D341Med (cell line): ENCODE measurements at regions not wholly inside any gene's neighbourhood (a gene's known extent, or its start where the extent isn't known, plus 50 kb on each side); places are given as distances from the start of the nearest gene placed in this dataset.
"Not testable (repeated sequence)": the region's sequence is repeated elsewhere in the genome, so short reads cannot be mapped to it uniquely, and the experiment has no call there.

Source experiments
- DNase-seq: peaks from one replicate; pipeline ENCODE4 v3.0.0; 2012; ENCODE audit warnings: low spot score

DNA sequence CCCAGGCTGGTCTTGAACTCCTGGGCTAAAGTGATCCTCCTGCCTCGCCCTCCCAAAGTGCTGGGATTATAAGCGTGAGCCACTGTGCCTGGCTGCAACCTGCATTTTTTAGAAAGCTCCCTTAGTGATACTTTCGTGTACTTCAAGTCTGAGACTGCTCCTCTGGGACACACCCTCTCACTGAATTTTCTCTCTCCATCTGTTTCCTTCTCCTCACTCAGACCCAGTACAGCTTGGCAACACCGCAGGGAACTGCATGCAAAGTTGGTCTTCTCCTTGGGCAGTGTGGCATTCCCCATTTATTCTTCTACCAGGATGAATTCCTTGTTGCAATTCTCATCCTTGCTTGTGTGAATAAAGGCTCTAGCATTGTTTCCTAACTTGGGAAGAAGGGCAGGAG lies 175.9 kb downstream of the LPIN1 start:
- DNase-seq = no peak

DNA sequence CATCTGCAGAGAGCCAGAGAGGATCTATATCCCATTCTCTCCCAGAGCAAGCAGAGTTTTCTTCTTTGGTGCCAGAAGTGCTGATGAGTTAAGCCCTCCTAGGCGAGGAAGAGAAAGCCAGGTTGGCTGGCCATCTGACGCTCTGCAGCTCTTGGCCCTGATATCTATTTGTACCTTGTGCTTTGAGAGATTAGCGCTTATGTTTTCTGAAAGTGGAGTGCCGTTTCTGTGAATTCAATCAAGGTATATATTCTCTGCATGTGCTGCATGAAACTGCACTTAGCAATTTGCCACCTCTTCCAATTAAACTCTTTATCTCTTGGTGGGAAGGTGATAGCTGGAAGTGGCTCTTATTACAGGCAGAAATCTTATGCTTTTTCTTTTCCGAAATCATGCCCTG lies 177.5 kb downstream of the LPIN1 start:
- peak; percentile 35 for DNase-seq

DNA sequence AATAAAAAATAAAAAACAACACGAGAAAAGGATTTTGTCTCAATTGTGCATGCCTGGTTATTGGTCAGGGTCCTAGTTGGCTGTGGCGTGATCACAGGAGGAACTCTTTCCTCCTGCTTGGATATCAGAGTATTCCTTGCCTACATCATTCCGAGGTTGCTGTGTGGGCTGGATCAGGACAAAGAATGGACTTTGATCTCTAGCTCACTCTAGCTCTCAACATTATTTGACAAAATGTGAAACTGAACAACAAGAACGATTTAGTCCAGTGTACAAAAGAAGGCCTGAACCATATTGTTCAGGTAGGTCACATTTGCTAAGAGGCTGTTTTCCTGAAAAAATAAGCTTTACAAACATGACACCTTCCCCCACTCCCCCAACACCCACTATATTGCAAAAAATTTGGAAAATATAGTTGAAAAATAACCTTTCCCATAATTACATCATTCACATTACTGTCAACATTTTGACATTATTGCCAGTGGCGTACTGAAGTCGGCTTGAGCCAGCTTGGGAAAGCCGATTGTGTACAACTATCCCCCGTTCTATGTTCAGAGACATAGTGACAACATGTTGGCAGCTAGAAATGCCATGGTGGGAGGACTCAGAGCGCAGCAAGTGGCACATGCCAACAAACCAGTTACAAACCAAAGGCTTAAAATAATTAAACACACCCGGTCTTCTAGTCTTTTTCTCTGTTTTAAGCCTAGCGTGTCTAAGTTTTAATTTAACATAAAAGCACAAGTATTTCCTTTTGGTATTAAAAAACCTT lies 179.0 kb downstream of the LPIN1 start:
- no peak for DNase-seq

DNA sequence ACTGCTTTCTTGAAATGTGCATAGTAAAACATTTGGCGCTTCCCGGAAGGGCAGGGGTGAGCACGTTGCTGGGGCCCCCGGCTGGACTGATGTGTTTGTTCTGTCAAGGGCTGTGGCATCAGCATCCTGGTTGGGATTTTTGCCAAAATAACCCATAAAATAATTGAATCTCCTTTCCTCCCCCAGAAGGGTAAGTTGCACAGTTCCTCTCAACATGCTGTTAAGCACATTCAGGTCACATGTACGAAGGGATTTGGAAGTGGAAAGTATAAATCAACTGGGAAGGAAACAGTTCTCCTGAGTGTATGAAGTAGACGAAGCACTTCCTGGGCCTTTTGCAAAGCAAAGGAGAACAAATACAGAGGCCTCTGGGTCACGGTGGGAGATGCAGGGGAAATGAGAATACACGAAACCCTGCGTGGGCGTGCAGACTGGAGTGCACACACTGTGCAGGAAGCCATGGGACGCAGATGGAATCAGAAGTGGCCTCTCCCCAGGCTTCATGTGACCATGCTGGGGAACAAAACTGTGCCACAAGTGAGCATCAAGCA lies 183.9 kb downstream of the LPIN1 start:
- no peak for DNase-seq

DNA sequence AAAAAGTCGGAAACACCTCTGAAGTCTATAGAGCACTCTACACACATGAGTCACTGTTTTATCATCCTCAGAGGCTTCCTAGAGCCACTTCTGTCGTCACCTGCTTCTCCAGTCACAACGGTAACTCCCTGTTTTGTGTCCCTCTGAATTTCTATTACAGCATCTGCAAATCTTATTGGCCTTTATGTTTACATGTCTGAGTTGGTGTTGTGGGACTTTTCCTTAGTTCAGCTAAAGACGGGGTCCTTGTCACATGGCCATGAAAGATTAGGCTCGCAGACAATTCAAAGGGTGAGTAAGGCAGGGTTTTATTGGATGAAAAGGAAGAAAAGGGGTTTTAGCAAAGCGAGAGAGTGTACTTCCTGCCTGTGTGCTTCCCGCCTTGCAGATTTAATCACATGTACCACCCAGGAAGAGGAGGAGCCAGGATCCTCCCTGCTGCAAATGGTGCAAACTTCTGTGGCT lies 185.6 kb downstream of the LPIN1 start:
- DNase-seq = no peak

DNA sequence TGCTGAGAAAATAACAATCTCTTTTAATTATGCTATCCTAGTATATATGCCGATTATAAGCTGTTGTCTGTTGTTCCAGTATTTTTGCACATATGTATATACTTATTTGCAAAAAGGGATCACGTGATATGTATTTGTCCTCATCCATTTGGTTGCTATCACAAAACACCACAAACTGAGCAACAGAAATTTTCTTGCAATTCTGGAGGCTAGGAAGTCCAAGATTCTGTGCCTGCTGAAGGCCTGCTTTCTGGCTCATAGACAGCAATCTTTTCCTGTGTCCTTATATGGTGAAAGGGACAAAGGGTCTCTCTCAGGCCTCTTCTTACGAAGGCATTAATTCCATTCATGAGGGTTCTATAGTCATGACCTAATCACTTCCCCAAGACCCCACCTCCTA lies 186.5 kb downstream of the LPIN1 start:
- DNase-seq = no peak

DNA sequence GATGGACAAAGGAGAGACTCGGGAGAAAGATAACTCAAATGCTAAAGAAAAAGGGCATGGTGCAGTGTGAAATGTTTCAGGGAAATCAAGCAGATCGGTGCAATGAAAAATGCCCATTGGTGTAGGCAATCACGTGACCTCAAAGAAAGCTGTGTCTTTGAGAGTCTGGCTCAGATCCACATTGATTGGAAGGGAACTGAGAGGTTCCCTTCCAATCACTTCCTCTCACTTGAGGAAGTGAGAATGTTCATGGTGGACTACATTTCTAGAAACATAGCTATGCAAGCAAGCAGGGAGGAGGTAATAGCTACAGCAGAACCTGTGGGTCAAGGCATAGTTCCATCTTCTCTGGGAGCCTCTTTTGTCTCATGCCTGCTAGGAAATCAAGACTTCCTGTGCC lies 187.4 kb downstream of the LPIN1 start:
- DNase-seq = no peak

DNA sequence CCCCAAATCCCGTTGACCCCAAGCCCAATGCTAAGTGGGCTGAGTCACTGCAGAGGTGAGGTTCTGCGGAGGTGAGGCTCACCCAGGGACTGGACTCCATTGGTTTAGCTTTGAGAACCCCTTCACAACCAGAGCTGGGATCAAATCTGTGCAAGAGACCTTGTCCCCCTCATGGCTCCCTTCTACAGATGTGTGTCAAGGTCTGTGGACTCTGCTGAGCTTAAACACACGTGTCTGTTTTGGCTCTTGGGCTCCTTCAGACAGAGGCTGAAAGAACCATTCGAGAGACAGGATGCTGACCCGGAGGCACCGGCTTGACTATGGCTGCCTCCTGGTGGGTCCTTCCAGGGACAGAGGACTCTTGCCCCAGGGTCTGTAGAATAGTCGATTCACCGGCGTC lies 190.3 kb downstream of the LPIN1 start:
- DNase-seq = no peak

DNA sequence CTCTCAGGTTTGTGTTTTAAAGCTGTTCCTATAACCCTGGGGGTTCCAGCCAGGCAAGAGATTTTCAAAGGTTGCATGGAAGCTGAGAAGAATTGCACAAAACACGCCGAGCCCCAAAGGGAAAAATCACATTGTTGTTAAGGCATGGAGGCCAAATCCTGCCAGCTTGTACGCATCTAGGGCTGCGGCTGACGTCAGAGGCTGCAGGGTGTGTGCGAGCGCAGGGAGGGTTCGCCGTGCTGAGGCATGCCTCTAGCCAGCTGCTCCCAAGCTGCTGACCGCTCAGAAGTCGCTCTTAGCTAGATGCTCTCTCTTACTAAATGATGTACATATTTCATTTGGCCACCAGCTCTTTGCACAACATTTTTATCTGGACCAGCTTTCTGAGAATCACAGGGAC lies 191.8 kb downstream of the LPIN1 start:
- no peak for DNase-seq

DNA sequence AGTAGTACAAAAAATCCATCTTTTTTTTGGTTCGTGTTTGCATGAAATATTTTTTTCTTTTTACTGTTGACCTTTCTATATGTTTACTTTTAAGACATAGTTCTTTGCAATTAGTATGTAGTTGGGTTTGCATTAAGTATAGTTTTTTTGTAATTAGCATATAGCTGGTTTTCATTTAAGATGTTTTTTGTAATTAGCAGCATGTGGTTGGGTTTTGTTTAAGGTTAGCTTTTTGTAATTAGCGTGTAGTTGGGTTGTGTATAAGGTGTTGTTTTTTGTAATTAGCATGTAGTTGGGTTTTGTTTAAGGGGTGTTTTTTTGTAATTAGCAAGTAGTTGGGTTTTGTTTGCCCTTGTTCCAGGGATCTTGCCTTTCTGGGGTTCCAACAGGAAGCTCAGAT lies 193.1 kb downstream of the LPIN1 start:
- no peak for DNase-seq

DNA sequence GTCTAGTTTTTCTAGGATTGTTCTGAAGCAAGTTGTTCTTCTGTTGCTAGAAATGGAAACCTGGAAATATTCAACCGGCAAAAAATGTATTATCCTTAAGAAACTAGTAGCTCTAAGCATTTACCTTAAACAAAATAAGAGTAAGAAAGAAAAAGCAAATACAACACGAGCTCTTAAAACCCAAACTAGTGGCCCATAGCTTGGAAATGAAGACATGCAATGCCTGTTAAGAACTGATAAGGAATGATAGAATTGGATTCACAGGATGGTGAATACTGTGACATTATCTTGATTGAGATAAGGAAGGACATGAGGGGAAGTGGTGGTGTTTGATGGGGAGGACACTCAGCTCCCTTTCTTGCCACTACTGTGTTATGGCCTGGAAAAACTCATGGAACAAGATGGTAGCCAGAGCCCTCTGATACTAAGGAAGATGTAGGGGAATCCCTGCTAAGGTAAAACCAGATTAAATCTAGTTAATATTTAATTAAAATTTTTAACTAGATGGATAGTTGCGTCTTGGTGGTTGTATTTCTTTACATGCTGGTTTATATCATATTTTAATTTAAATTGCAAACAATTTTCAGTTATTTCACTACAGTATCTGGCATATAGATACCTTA lies 193.8 kb downstream of the LPIN1 start:
- DNase-seq = no peak

DNA sequence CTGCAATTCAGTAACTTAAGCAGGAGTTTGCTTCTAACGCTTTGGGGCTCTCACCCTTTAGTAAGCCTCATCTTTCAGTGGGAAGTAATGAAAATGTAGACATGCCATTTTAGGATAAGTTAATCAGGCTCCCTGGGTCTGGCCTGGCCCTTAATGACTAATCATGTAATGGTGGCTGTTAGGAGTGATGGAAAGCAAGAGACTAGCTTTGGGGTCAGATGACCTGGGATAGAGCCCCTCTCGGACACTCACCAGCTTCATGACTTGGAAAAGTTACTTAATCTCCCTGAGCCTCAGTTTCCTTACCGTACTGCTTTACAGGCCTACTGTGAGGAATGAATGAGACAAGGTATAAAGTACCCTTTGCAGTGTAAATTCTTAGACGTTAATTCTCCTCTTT lies 194.4 kb downstream of the LPIN1 start:
- no peak for DNase-seq

DNA sequence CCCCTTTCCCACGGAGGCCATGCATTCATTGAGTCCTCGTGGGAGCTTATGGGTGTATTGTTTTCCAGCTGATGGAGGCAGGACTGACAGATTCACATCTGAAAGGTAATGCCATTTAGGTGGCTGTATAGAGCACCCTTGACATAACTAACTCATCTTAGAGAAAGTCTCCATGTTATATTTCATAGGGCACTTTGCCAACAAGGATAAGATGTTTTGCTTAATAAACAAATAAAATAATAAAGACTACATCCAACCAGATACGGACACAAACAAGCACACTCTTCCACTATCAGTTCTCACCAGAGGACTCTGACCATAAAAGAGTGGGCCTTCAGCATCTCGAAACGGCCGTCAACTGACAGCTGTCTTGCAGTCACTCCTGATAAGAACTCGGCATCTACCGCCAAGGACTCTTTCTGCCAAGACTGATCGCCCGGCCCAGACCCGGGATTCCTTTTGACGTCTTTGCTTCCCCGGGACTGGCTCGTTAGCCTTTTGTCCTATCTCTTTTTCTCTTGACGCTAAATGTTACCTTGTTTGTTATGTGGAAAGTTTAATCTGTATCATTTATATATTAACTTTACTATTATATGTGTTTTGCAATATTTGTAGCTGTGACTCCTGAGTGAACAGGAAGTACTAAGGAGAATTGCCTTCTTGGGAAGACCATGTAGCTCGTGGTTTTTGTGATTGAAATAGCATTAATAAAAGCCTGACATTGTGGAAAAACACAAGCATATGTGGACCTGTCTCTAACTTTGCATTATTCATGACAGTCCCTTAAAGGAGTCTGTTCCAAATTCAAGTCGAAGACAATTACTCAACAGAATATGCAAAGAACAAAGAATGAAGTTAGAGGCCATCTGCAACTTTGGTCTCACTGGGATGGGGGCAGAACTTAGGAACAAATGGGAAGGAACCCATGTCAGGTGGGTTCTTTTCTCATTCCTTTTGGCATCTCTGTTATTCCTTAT lies 195.1 kb downstream of the LPIN1 start:
- no peak for DNase-seq

DNA sequence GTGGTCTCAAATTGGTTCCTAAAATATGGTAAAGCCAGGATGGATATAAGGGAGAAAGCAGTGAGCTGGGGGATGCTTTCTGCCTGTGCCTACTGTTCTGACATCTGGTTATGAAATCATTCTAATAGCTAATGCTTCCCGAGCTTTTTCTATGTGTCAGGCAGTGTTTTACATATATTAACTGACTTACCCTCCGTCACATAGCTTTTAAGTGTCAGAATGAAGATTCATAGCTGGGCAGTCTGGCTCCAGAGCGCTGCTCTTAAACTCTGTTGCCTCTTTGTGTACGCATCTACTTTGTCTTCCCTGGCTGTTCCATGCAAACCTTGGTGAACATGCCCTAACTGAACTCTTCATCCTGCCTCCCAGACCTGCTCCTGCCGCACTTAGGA lies 195.7 kb downstream of the LPIN1 start:
- no peak for DNase-seq

DNA sequence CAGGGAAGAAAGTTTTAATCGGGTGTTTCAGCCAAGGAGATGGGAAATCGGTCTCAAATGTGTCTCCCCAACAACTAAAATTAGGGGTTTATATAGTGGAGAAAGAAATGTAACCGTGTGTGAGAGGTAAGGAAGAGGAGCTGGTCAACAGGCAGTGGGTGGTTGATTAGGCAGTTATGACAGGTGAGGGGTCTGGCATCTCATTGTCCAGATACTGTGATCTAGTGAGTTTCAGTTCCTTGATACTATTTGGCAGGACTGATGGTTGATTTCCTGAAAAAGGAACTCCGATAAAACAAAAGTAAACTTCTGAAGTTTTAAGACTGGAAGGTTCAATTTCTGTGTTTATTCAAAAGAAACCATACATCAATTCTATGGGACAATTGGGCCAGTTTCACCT lies 197.9 kb downstream of the LPIN1 start:
- no peak for DNase-seq

DNA sequence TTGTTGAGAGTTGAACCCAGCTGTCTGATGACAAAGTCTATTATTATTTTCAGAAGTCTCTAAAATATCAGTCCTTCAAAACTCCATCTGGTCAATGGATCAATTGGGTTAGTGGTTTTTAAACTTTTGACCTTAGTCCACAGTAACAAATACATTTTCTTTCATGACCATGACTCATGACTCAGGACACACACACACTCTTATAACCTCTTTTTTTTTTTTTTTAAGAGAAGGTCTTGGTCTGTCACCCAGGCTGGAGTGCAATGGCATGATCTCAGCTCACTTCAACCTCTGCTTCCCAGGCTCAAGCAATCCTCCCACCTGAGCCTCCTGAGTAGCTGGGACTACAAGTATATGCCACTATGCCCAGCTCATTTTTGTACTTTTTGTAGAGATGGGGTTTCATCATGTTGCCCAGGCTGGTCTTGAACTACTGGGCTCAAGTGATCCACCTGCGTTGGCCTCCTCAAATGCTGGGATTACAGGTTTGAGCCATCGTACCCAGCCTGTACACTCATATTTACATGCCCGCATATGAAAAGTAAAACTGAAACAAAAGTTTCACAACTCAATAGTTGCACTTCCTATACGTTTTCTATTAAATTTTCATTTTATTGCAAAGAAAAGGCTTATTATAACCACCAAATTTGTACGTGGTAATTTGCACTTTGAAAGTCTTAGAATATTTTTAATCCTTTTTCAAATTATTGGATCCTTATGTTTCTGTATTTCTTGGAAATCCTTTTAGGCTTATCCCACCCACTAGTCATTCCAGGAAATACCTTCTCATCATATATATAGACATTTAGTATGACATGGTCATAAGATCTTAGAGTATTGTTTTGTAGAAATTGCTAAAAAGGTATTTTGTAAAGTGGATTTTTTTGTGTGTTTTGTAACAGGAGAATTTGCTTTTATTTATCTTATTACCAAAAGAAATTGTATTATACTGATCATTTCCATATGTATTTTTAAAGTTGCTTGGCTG lies 199.0 kb downstream of the LPIN1 start:
- DNase-seq = no peak

DNA sequence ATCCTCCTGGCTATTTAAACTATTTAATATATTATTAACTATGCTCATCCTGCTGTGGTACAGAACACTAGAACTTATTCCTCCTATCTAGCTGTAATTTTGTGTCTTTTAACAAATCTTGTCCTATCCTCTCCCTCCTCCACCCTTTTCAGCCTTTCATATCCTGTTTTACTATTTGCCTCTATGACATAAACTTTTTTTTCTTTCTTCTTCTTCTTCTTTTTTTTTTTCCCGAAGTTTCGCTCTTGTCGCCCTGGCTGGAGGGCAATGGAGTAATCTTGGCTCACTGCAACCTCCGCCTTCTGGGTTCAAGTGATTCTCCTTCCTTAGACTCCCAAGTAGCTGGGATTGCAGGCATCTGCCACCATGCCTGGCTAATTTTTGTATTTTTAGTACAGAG lies 201.5 kb downstream of the LPIN1 start:
- DNase-seq = no peak

DNA sequence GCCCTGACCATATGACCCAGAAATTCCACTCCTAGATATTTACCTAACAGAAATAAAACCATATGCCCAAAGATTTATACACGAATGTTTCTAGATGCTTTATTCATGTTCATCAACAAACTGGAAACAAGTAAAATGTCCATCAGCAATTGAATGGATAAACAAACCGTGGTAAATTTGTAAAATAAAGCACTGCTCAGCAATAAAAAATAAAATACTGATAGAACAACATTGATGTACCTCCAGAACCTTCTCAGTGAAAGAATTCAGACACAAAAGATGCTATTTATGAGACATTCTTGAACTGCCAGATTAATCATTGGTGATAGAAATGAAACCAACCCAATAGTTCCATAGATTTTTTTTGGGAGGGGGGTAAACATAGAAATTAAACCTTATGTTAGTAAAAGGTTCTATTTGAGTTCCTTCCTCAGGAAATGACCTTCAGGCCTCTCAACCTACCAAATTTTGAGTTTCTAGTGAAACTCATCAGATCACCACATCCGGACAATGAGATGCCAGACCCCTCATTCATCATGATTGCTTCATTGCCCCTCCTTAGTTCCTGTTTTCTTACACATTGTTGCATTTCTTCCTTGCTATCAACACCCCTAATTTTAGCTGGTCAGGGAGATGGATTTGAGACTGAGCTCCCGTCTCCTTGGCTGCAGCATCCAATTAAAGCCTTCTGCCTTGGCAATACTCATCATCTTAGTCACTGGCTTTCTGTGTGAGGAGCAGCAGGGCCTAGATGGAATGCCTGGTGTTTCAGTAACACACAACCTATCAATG lies 203.5 kb downstream of the LPIN1 start:
- no peak for DNase-seq

DNA sequence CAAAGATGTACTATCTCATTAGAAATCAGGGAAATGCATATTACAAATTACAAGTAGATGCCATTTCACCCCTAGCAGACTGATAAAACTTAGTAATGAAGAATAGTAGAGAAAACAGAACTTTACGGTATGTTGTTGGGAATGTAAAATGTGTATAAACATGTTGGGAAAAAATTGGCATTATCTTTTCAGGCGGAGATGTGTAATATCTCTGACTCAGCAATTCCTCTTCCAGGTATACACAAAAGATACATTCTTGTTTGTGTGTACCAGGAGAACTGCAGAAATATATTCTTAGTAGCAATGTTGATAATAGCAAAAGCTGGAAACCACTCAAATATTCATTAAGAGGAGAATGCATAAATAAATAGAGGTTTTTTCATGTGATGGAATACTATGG lies 204.5 kb downstream of the LPIN1 start:
- DNase-seq = no peak

DNA sequence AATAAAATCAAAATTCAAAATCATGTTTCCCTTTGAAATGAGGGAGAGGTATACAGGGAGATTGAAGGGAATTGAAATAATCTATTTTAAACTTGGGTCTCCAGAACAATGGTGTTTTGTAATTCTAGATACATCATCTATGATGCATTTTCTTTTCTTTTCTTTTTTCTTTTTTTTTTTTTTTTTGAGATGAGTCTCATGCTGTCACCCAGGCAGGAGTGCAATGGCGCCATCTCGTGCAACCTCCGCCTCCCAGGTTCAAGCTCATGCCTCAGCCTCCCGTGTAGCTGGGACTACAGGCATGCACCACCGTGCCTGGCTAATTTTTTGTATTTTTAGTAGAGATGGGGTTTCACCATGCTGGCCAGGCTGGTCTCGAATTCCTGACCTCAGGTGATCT lies 205.1 kb downstream of the LPIN1 start:
- not testable (repeated sequence) for DNase-seq
